ENCODE measurements at regions not wholly inside any gene's neighbourhood (a gene's known extent, or its start where the extent isn't known, plus 50 kb on each side); places are given as distances from the start of the nearest gene placed in this dataset.

DNA sequence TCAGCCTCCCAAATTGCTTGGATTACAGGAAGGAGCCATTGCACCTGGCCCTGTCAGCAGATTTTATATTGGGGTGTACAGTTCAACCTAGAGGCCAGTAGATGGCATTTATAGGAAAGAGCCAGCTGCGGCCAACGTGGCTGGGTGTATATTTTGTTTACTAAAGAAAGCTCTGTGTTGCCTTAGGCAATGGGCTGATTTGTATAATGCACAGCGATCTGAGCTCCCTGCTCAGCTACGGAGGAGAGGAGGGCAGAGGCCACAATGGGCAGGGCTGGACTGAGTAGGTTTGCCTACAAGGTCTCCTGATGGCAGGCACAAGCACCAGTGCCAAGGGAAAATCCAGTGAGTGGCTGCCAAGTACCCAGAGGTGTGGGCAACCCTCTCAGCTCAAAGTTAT lies 282.4 kb downstream of the ARPP21 start:
- TF ChIP-seq POLR2A (IDR thresholded peaks at IDR 0.05) (no peak), POLR2AphosphoS5 (IDR thresholded peaks at IDR 0.05) (no peak)
- TF ChIP-seq, protein P1, sequence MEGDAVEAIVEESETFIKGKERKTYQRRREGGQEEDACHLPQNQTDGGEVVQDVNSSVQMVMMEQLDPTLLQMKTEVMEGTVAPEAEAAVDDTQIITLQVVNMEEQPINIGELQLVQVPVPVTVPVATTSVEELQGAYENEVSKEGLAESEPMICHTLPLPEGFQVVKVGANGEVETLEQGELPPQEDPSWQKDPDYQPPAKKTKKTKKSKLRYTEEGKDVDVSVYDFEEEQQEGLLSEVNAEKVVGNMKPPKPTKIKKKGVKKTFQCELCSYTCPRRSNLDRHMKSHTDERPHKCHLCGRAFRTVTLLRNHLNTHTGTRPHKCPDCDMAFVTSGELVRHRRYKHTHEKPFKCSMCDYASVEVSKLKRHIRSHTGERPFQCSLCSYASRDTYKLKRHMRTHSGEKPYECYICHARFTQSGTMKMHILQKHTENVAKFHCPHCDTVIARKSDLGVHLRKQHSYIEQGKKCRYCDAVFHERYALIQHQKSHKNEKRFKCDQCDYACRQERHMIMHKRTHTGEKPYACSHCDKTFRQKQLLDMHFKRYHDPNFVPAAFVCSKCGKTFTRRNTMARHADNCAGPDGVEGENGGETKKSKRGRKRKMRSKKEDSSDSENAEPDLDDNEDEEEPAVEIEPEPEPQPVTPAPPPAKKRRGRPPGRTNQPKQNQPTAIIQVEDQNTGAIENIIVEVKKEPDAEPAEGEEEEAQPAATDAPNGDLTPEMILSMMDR (IDR thresholded peaks at IDR 0.05) = no peak

Data from transverse colon (tissue), 4 donors.